ENCODE measurements at regions not wholly inside any gene's neighbourhood (a gene's known extent, or its start where the extent isn't known, plus 50 kb on each side); places are given as distances from the start of the nearest gene placed in this dataset.

DNA sequence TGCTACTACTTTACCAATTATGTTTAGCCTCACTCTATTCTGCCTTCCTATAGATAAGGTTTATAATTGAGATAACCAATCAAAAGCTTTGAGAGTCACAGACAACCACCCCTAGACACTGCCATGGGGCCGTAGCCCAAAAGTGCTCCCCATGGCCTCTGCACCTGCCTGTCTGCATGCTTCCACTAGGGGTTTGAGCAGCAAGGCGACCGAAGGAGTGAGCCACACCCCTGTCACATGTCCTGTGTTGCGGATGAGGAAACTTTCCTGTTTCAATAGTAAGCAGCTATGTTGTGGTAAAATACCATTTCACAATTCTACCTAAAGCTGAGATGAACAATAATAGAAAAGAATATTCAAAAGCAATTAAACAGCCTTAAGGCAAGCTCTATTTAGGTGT is 856.0 kb upstream of the FRG1 start:
- no peak for TF ChIP-seq CTCF (IDR thresholded peaks at IDR 0.05; ENCODE audit: insufficient read depth, low read length)
- DNase-seq (ENCODE audit: low read depth): no peak
- H3K4me3 ChIP-seq (ENCODE audit: low read depth, low read length): no peak overlapping the region

DNA sequence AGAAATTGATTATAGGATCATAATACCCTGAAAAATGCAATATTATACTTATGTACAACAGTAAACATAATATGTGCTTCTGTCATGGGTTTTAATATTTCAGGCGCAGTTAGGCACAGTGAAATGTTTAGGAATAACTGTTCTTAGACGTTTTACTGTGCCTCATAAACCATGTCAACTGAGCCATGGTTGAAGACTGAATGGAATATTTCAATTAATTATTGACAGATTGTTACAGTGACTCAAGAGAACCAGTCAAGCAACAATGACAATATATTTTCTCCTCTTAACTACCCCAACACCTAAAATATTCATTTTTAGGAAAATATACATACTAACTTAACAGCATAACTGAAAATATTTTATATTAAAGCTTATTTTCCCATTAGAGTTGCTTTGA is 852.7 kb upstream of the FRG1 start:
- TF ChIP-seq CTCF (IDR thresholded peaks at IDR 0.05; ENCODE audit: insufficient read depth, low read length): no peak
- no peak for DNase-seq (ENCODE audit: low read depth)
- H3K4me3 ChIP-seq (ENCODE audit: low read depth, low read length): no peak overlapping the region

DNA sequence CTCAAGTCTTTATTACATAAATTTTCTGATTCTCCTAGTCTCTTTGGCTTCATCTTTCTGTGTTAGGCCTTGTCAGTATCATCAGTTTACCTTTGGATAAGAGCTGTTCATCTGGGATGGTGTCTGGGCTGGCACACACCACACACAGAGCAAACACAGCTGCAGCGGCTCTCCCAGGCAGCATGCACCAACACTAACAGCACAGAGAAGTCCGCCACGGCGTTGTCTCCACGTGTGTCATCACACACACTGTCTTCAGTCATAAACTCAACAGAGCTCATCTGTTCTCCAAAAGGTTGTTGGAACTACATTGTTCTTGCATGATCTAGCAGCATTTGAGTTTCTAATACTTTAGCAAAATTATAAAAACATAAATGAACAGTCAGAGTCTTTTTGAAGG is 851.9 kb upstream of the FRG1 start:
- no peak for DNase-seq (ENCODE audit: low read depth)
- no peak for TF ChIP-seq CTCF (IDR thresholded peaks at IDR 0.05; ENCODE audit: insufficient read depth, low read length)
- no peak overlapping the region for H3K4me3 ChIP-seq (ENCODE audit: low read depth, low read length)

- DNase-seq (ENCODE audit: low read depth): no peak
- no peak for TF ChIP-seq CTCF (IDR thresholded peaks at IDR 0.05; ENCODE audit: insufficient read depth, low read length)
- no peak overlapping the region for H3K4me3 ChIP-seq (ENCODE audit: low read depth, low read length)
Measured at GRCh38 chr4:189090174-189090814, 850.4 kb upstream of the FRG1 start.

GRCh38 chr4:189092581-189092980 is 848.1 kb upstream of the FRG1 start:
- no peak overlapping the region for H3K4me3 ChIP-seq (ENCODE audit: low read depth, low read length)
- DNase-seq (ENCODE audit: low read depth): no peak
- TF ChIP-seq CTCF (IDR thresholded peaks at IDR 0.05; ENCODE audit: insufficient read depth, low read length): no peak

GRCh38 chr4:189096108-189096507 is 844.6 kb upstream of the FRG1 start:
- no peak for DNase-seq (ENCODE audit: low read depth)
- TF ChIP-seq CTCF (IDR thresholded peaks at IDR 0.05; ENCODE audit: insufficient read depth, low read length): no peak
- H3K4me3 ChIP-seq (ENCODE audit: low read depth, low read length): no peak overlapping the region

- TF ChIP-seq CTCF (IDR thresholded peaks at IDR 0.05; ENCODE audit: insufficient read depth, low read length): no peak
- H3K4me3 ChIP-seq (ENCODE audit: low read depth, low read length): no peak overlapping the region
- DNase-seq (ENCODE audit: low read depth): no peak
Measured at GRCh38 chr4:189096717-189097116, 844.0 kb upstream of the FRG1 start.
